ENCODE measurements at regions not wholly inside any gene's neighbourhood (a gene's known extent, or its start where the extent isn't known, plus 50 kb on each side); places are given as distances from the start of the nearest gene placed in this dataset.

- H3K36me3 ChIP-seq (ENCODE audit: control insufficient read depth, insufficient read depth, low read length) = no peaks in the 10 kb centered on the region
- no peak for DNase-seq (ENCODE audit: low read depth)
- no peaks in the 10 kb centered on the region for H3K27me3 ChIP-seq (ENCODE audit: control insufficient read depth, insufficient read depth, low read length)
- CTCF ChIA-PET = no interaction called here
- POLR2A ChIA-PET = no interaction called here
- TF ChIP-seq CTCF (IDR thresholded peaks at IDR 0.05; ENCODE audit: insufficient read depth, low read depth, low read length) = no peak
- H3K4me3 ChIP-seq (ENCODE audit: low read depth, low read length) = no peak overlapping the region
These were observed 86.0 kb downstream of the TENT5A start for GRCh38 chr6:81666481-81666880.

- ChIA-PET POLR2A (no interaction called here), CTCF (interaction anchor here (0.8 kb wide), 1 partner anchor 14 kb away, joined by 3 read pairs; no protein-coding TSS in a partner anchor)
- no peaks in the 10 kb centered on the region for H3K27me3 ChIP-seq (ENCODE audit: control insufficient read depth, insufficient read depth, low read length)
- DNase-seq (ENCODE audit: low read depth) = no peak
- H3K4me3 ChIP-seq (ENCODE audit: low read depth, low read length) = no peak overlapping the region
- no peaks in the 10 kb centered on the region for H3K36me3 ChIP-seq (ENCODE audit: control insufficient read depth, insufficient read depth, low read length)
- TF ChIP-seq CTCF (IDR thresholded peaks at IDR 0.05; ENCODE audit: insufficient read depth, low read depth, low read length) = no peak
These were observed 96.2 kb downstream of the TENT5A start for GRCh38 chr6:81656231-81656630.

GRCh38 chr6:81655696-81656095 is 96.8 kb downstream of the TENT5A start:
- POLR2A ChIA-PET = no interaction called here
- CTCF ChIA-PET = interaction anchor here (0.8 kb wide), 1 partner anchor 13 kb away, joined by 3 read pairs; no protein-coding TSS in a partner anchor
- H3K36me3 ChIP-seq (ENCODE audit: control insufficient read depth, insufficient read depth, low read length) = no peaks in the 10 kb centered on the region
- no peak for DNase-seq (ENCODE audit: low read depth)
- no peak for TF ChIP-seq CTCF (IDR thresholded peaks at IDR 0.05; ENCODE audit: insufficient read depth, low read depth, low read length)
- H3K27me3 ChIP-seq (ENCODE audit: control insufficient read depth, insufficient read depth, low read length) = no peaks in the 10 kb centered on the region
- no peak overlapping the region for H3K4me3 ChIP-seq (ENCODE audit: low read depth, low read length)

- no peak for TF ChIP-seq CTCF (IDR thresholded peaks at IDR 0.05; ENCODE audit: insufficient read depth, low read depth, low read length)
- no peak for DNase-seq (ENCODE audit: low read depth)
- no peaks in the 10 kb centered on the region for H3K27me3 ChIP-seq (ENCODE audit: control insufficient read depth, insufficient read depth, low read length)
- H3K4me3 ChIP-seq (ENCODE audit: low read depth, low read length) = no peak overlapping the region
- POLR2A ChIA-PET = no interaction called here
- H3K36me3 ChIP-seq (ENCODE audit: control insufficient read depth, insufficient read depth, low read length) = no peaks in the 10 kb centered on the region
- CTCF ChIA-PET = no interaction called here
These were observed 104.0 kb downstream of the TENT5A start for GRCh38 chr6:81648502-81648901.

- Histone ChIP-seq H3K36me3 (ENCODE audit: control insufficient read depth, insufficient read depth, low read length) (no peaks in the 10 kb centered on the region), H3K4me3 (ENCODE audit: low read depth, low read length) (no peak overlapping the region), H3K27me3 (ENCODE audit: control insufficient read depth, insufficient read depth, low read length) (no peaks in the 10 kb centered on the region)
- no peak for TF ChIP-seq CTCF (IDR thresholded peaks at IDR 0.05; ENCODE audit: insufficient read depth, low read depth, low read length)
- DNase-seq (ENCODE audit: low read depth) = no peak
- POLR2A ChIA-PET = no interaction called here
- CTCF ChIA-PET = interaction anchor here (2.1 kb wide), 1 partner anchor 29 kb away, joined by 5 read pairs; no protein-coding TSS in a partner anchor
These were observed 109.3 kb downstream of the TENT5A start for GRCh38 chr6:81643156-81643555.
